ENCODE measurements at regions not wholly inside any gene's neighbourhood (a gene's known extent, or its start where the extent isn't known, plus 50 kb on each side); places are given as distances from the start of the nearest gene placed in this dataset.

DNA sequence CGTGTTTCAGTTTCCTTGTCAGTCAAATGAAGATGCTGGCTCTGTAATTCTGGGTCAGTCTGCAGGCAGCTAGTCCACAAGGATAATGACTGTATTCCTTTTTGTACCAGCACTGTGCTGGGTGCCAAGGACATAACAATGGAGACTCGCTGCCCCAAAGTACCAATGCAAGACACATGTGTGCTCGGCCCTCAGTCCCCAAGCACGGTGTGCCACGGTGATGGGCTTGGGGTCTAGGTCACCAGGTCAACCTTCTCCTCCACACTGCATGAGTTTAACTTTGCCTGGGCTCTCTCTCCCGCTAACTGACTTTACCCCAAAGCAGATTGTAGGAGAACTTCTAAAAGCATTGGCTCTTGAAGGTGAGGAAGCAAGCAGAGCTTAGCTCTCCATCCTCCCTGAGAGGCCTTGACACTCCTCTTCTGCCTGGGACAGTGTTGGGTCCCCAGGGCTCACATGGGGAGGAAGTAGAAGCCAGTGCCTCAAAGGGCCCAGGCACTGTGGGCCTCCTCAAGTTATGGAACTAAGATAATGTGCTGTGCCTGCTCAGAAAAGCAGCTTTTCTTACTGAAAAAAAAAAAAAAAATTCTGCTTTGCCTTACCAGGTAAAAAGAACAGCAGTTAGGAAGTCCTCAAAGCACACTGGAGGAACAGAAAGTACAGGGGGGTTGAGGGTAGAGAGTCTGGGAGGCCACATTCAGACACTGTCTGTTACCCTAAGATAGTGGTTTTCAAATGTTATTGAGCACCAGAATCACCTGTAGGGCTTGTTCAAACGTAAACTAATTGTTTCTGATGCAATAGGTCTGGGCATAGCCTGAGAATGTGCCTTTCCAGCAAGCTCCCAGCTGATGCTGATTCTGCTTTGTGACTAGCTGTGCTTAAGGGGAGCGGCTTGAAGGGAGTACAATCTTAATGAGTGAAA is 276.4 kb upstream of the CXCR4 start:
- DNase-seq (ENCODE audit: low read depth in 1 of 2, low spot score in 1 of 2), result no peak
- Histone ChIP-seq H3K4me3 (replicated peaks; ENCODE audit: insufficient read depth, low read length) (no peak overlapping the region), H3K27ac (replicated peaks) (no peak overlapping the region), H3K27me3 (ENCODE audit: insufficient read depth, poor library complexity, severe bottlenecking) (no peaks in the 10 kb centered on the region)
- TF ChIP-seq, protein P1, sequence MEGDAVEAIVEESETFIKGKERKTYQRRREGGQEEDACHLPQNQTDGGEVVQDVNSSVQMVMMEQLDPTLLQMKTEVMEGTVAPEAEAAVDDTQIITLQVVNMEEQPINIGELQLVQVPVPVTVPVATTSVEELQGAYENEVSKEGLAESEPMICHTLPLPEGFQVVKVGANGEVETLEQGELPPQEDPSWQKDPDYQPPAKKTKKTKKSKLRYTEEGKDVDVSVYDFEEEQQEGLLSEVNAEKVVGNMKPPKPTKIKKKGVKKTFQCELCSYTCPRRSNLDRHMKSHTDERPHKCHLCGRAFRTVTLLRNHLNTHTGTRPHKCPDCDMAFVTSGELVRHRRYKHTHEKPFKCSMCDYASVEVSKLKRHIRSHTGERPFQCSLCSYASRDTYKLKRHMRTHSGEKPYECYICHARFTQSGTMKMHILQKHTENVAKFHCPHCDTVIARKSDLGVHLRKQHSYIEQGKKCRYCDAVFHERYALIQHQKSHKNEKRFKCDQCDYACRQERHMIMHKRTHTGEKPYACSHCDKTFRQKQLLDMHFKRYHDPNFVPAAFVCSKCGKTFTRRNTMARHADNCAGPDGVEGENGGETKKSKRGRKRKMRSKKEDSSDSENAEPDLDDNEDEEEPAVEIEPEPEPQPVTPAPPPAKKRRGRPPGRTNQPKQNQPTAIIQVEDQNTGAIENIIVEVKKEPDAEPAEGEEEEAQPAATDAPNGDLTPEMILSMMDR (IDR thresholded peaks at IDR 0.05; ENCODE audit: insufficient read depth, low read length), result no peak
- TF ChIP-seq POLR2AphosphoS5 (IDR thresholded peaks at IDR 0.05; ENCODE audit: low read depth) (no peak), GABPA (IDR thresholded peaks at IDR 0.05; ENCODE audit: low read depth) (no peak), SPI1 (IDR thresholded peaks at IDR 0.05; ENCODE audit: borderline replicate concordance, low read depth) (no peak)
- TF ChIP-seq, protein P2, sequence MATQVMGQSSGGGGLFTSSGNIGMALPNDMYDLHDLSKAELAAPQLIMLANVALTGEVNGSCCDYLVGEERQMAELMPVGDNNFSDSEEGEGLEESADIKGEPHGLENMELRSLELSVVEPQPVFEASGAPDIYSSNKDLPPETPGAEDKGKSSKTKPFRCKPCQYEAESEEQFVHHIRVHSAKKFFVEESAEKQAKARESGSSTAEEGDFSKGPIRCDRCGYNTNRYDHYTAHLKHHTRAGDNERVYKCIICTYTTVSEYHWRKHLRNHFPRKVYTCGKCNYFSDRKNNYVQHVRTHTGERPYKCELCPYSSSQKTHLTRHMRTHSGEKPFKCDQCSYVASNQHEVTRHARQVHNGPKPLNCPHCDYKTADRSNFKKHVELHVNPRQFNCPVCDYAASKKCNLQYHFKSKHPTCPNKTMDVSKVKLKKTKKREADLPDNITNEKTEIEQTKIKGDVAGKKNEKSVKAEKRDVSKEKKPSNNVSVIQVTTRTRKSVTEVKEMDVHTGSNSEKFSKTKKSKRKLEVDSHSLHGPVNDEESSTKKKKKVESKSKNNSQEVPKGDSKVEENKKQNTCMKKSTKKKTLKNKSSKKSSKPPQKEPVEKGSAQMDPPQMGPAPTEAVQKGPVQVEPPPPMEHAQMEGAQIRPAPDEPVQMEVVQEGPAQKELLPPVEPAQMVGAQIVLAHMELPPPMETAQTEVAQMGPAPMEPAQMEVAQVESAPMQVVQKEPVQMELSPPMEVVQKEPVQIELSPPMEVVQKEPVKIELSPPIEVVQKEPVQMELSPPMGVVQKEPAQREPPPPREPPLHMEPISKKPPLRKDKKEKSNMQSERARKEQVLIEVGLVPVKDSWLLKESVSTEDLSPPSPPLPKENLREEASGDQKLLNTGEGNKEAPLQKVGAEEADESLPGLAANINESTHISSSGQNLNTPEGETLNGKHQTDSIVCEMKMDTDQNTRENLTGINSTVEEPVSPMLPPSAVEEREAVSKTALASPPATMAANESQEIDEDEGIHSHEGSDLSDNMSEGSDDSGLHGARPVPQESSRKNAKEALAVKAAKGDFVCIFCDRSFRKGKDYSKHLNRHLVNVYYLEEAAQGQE (IDR thresholded peaks at IDR 0.05; ENCODE audit: insufficient replicate concordance, low read depth), result no peak

DNA sequence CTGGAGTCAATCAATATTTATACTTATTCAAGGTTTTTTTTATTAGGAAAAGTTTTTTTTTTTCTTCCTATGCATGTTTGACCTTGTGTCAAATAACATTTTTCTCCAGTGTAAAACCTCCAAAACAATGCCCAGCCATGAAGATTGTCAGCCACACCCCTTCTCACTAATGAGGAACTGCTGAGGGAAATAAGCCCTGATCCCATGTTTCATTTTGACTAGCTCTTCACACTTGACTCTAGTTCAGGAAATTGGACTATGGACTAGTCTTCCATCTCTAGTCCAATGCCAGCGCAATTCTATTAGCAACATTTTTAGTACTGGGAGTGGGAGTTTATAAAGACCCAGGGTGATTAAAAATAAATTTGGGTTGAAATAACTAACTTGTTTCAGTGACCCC is 275.6 kb upstream of the CXCR4 start:
- H3K4me3 ChIP-seq (replicated peaks; ENCODE audit: insufficient read depth, low read length), result no peak overlapping the region
- no peaks in the 10 kb centered on the region for H3K27me3 ChIP-seq (ENCODE audit: insufficient read depth, poor library complexity, severe bottlenecking)
- DNase-seq (ENCODE audit: low read depth in 1 of 2, low spot score in 1 of 2), result no peak
- no peak overlapping the region for H3K27ac ChIP-seq (replicated peaks)
- peak; percentile 82 for TF ChIP-seq SPI1 (IDR thresholded peaks at IDR 0.05; ENCODE audit: borderline replicate concordance, low read depth)
- TF ChIP-seq, protein P2 (IDR thresholded peaks at IDR 0.05; ENCODE audit: insufficient replicate concordance, low read depth), result no peak
- TF ChIP-seq, protein P1 (IDR thresholded peaks at IDR 0.05; ENCODE audit: insufficient read depth, low read length), result no peak

DNA sequence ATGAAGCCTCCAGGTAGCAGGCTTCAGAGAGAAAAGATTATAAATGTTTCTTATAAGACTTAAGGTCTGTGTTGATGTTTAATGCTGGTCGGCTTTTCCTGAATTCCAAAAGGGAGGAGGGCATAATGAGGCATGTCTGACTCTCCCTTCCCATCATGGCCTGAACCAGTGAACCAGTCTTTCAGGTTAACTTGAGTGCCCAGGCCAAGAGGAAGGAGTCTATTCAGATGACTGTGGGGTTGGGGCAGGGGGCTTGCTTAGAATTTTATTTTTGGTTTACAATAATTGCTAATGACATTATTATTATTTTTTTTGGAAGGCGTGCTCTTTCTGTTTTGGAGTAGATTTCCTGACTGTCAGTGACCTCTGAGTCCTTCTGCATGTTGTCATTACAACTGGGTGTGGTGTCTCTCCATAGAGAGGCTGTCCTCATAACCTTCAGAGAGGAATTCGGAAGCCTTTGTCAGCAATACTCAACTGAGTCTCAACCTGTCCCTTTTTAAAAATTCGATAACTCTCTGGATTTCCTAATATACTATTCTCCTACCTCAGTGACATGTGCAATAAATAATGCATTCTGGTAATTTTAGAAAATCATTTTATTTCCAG is 275.1 kb upstream of the CXCR4 start:
- H3K27me3 ChIP-seq (ENCODE audit: insufficient read depth, poor library complexity, severe bottlenecking), result no peaks in the 10 kb centered on the region
- no peak overlapping the region for H3K4me3 ChIP-seq (replicated peaks; ENCODE audit: insufficient read depth, low read length)
- DNase-seq (ENCODE audit: low read depth in 1 of 2, low spot score in 1 of 2), result no peak
- TF ChIP-seq, protein P2 (IDR thresholded peaks at IDR 0.05; ENCODE audit: insufficient replicate concordance, low read depth), result no peak
- TF ChIP-seq GABPA (IDR thresholded peaks at IDR 0.05; ENCODE audit: low read depth) (no peak), POLR2AphosphoS5 (IDR thresholded peaks at IDR 0.05; ENCODE audit: low read depth) (no peak), SPI1 (IDR thresholded peaks at IDR 0.05; ENCODE audit: borderline replicate concordance, low read depth) (no peak)
- TF ChIP-seq, protein P1 (IDR thresholded peaks at IDR 0.05; ENCODE audit: insufficient read depth, low read length), result no peak
- no peak overlapping the region for H3K27ac ChIP-seq (replicated peaks)
